Mucosa of descending colon (tissue), 3 donors: ENCODE measurements at regions not wholly inside any gene's neighbourhood (a gene's known extent, or its start where the extent isn't known, plus 50 kb on each side); places are given as distances from the start of the nearest gene placed in this dataset. TPM values are rescaled to one million over a fixed set of nuclear protein-coding genes. Genes with fewer than 3 reads are reported as not detected.

Experiments
- ATAC-seq: fragments of 200-7000 bp; cut with Tn5 transposase; one replicate; pipeline ENCODE4 v1.9.1; 2020; ENCODE audit warnings: mild to moderate bottlenecking, moderate library complexity
- DNase-seq, 3 donors: peaks; one replicate each; pipeline ENCODE4 v3.0.0-alpha.2; 2020
- H3K36me3 ChIP-seq: fragments of 200-600 bp; one replicate; pipeline ENCODE4 v1.8.0; 2021; ENCODE audit warnings: low read depth, mild to moderate bottlenecking
- H3K4me1 ChIP-seq: fragments of 200-600 bp; one replicate; pipeline ENCODE4 v1.8.0; 2021; ENCODE audit warnings: low read depth, mild to moderate bottlenecking
- H3K4me3 ChIP-seq: fragments of 200-600 bp; one replicate; pipeline ENCODE4 v1.8.0; 2021; ENCODE audit warnings: mild to moderate bottlenecking
- H3K9me3 ChIP-seq: fragments of 200-600 bp; one replicate; pipeline ENCODE4 v1.8.0; 2021; ENCODE audit warnings: mild to moderate bottlenecking
- CTCF ChIP-seq: fragments of 200-600 bp; IDR thresholded peaks from one replicate; pipeline ENCODE4 v1.8.0; 2022; ENCODE audit warnings: antibody characterized with exemption, mild to moderate bottlenecking
- intact Hi-C, 2 donors: fragments of 100-400 bp; cut with DNase I in 1 of 2; cut with micrococcal nuclease in 1 of 2; formaldehyde crosslinking; loops; one replicate each; pipeline versions ENCODE4 v1.11.0 to v1.11.1; 2022; cut with DNase I, micrococcal nuclease
- microRNA-seq: library from miRNA; unstranded; fragments of <30 nt; microRNA quantifications from one replicate; pipeline ENCODE4, GENCODE V29; 2019
- donor health status: DM: no; HTN: no; CAD: no; lungs with moderate emphysema.
- donor health status: DM: no; HTN: no; CAD: no.
- donor health status: DM: no; HTN: yes; CAD: no.

GRCh38 chr13:99617474-99618255, 116.4 kb downstream of the TM9SF2 start:
- peak in 1 of 3 donors; percentile 12 for DNase-seq
- Histone ChIP-seq H3K36me3 (no peaks in the 10 kb centered on the region), H3K4me1 (peaks cover 10% of the 10 kb centered on the region), H3K9me3 (no peaks in the 10 kb centered on the region), H3K4me3 (no peak overlapping the region)
- no peak for ATAC-seq
- intact Hi-C loops, result no loop called here
- no peak for TF ChIP-seq CTCF

GRCh38 chr13:99614465-99614885, 113.2 kb downstream of the TM9SF2 start:
- Histone ChIP-seq H3K4me3 (no peak overlapping the region), H3K9me3 (no peaks in the 10 kb centered on the region), H3K4me1 (peaks cover 10% of the 10 kb centered on the region), H3K36me3 (no peaks in the 10 kb centered on the region)
- DNase-seq (peak in 1 of 3 donors; percentile 22), ATAC-seq (peak; percentile 29)
- no peak for TF ChIP-seq CTCF
- intact Hi-C loops, result no loop called here

Small RNA genes in the stretch of these regions (microRNA-seq; reads per million reads assigned to microRNA genes)
- gene MIR4306, result not detected
